Fibroblast of lung (primary cell): ENCODE measurements at regions not wholly inside any gene's neighbourhood (a gene's known extent, or its start where the extent isn't known, plus 50 kb on each side); places are given as distances from the start of the nearest gene placed in this dataset.

Source experiments
- DNase-seq, 2 donors: peaks; one replicate each; pipeline versions ENCODE4 v3.0.0 to v3.0.0-alpha.2; 2010; ENCODE audit warnings: low read depth in 2 of 2
- H2AFZ ChIP-seq: 2 replicates; pipeline ENCODE4 v1.5.1; 2012; ENCODE audit warnings: low read length, control low read depth, inconsistent platforms
- H3K27ac ChIP-seq: 2 replicates; pipeline ENCODE4 v1.5.1; 2011; ENCODE audit warnings: low read length, control low read depth; ENCODE audit not compliant: insufficient read depth
- H3K27me3 ChIP-seq: 2 replicates; pipeline ENCODE4 v1.5.1; 2011; ENCODE audit warnings: mild to moderate bottlenecking, low read length; ENCODE audit not compliant: control insufficient read depth, insufficient read depth
- H3K36me3 ChIP-seq: 2 replicates; pipeline ENCODE4 v1.5.1; 2011; ENCODE audit warnings: low read length; ENCODE audit not compliant: control insufficient read depth, insufficient read depth
- H3K4me1 ChIP-seq: 2 replicates; pipeline ENCODE4 v1.5.1; 2011; ENCODE audit warnings: low read length; ENCODE audit not compliant: control insufficient read depth, insufficient read depth; ENCODE audit errors: extremely low read depth
- H3K4me2 ChIP-seq: 2 replicates; pipeline ENCODE4 v1.5.1; 2011; ENCODE audit warnings: low read length, control low read depth; ENCODE audit not compliant: insufficient read depth; ENCODE audit errors: extremely low read depth
- H3K4me3 ChIP-seq, 4 experiments: fragments of 200-600 bp in 1 of 4; sonication (generic) in 1 of 4; replicated peaks in 1 of 4; 2 replicates each; pipeline ENCODE4 v1.5.1; 2011 to 2016; ENCODE audit warnings: low read length in 4 of 4, low read depth in 3 of 4, mild to moderate bottlenecking in 3 of 4, control low read depth in 2 of 4, inconsistent platforms in 1 of 4, mixed read lengths in 1 of 4; ENCODE audit not compliant: insufficient read depth in 1 of 4; ENCODE audit errors: control extremely low read depth in 1 of 4
- H3K79me2 ChIP-seq: 2 replicates; pipeline ENCODE4 v1.5.1; 2012; ENCODE audit warnings: mild to moderate bottlenecking, low read length, inconsistent platforms; ENCODE audit not compliant: control insufficient read depth, insufficient read depth
- H3K9ac ChIP-seq: 2 replicates; pipeline ENCODE4 v1.5.1; 2011; ENCODE audit warnings: mild to moderate bottlenecking, low read length, control low read depth; ENCODE audit not compliant: insufficient read depth
- H3K9me3 ChIP-seq: 2 replicates; pipeline ENCODE4 v1.5.1; 2012; ENCODE audit warnings: low read depth, low read length; ENCODE audit not compliant: control insufficient read depth, insufficient read depth
- H4K20me1 ChIP-seq: 2 replicates; pipeline ENCODE4 v1.5.1; 2011; ENCODE audit warnings: low read length; ENCODE audit not compliant: control insufficient read depth, insufficient read depth; ENCODE audit errors: extremely low read depth
- CTCF ChIP-seq, 2 donors: IDR thresholded peaks in 1 of 2; conservative IDR thresholded peaks in 1 of 2; 1 replicate in 1 of 2; 2 replicates in 1 of 2; pipeline ENCODE4 v1.5.1; 2011 to 2012; ENCODE audit warnings: low read length in 2 of 2, control low read depth in 1 of 2, inconsistent platforms in 1 of 2, low read depth in 1 of 2, mild to moderate bottlenecking in 1 of 2
- EZH2 ChIP-seq: IDR thresholded peaks from 2 replicates; pipeline ENCODE4 v1.5.1; 2012; ENCODE audit warnings: low read length, control low read depth, mild to moderate bottlenecking; ENCODE audit errors: missing control alignments

- Histone ChIP-seq H3K9me3 (no peaks in the 10 kb centered on the region), H3K27ac (peak overlapping the region; percentile 94), H3K9ac (peak overlapping the region; percentile 75), H3K79me2 (no peaks in the 10 kb centered on the region), H3K4me2 (peak overlapping the region; percentile 59), H3K4me1 (no peaks in the 10 kb centered on the region), H3K4me3 (peak overlapping the region; percentile 51 to 66 (median 60)), H2AFZ (peak overlapping the region; percentile 77), H4K20me1 (no peaks in the 10 kb centered on the region), H3K27me3 (no peaks in the 10 kb centered on the region), H3K36me3 (no peaks in the 10 kb centered on the region)
- DNase-seq, result peak; percentile 95 to 98
- no peak for TF ChIP-seq EZH2
- TF ChIP-seq CTCF (conservative IDR thresholded peaks at IDR 0.05 in 1 of 2, IDR thresholded peaks at IDR 0.05 in 1 of 2; ENCODE audit: low read depth in 1 of 2, low read length in 2 of 2), result peak; percentile 54 to 66
Measured at GRCh38 chrX:54639346-54640102, 109.5 kb downstream of the GNL3L start.

DNA sequence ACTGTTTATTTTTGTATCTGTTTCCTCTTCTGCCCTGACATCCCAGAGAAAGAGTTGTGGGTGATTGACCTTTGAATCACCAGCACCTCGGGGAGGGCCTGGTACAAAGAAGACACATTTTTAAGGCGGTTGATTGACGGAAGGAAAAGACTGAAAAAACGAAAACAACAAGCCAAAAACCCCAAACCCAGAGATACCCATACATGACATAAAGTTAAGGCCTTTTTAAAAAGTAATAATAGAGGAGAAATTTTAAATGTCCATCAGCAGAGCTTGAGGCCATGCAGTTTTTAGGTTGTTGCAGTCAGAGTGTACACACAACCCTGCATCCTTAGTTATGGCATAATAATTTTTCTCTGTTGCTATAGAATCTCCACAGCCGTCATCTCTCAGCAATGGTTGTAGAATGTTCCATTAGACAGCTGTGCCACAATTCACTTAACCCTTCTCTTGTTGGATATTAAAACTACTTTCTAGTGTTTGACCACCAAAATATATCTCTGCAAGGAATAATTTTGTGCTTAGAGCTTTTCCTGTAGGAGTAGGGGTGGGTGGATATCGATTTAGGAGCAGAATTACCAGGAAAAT, 110.2 kb downstream of the GNL3L start:
- no peak for DNase-seq
- peak overlapping the region; percentile 50 for H3K27ac ChIP-seq
- no peaks in the 10 kb centered on the region for H3K36me3 ChIP-seq
- H3K9me3 ChIP-seq, result no peaks in the 10 kb centered on the region
- no peaks in the 10 kb centered on the region for H3K4me1 ChIP-seq
- H3K27me3 ChIP-seq, result no peaks in the 10 kb centered on the region
- H2AFZ ChIP-seq, result peak overlapping the region; percentile 62
- TF ChIP-seq CTCF (conservative IDR thresholded peaks at IDR 0.05 in 1 of 2, IDR thresholded peaks at IDR 0.05 in 1 of 2; ENCODE audit: low read depth in 1 of 2, low read length in 2 of 2) (no peak), EZH2 (no peak)
- H3K4me3 ChIP-seq, result peak overlapping the region in 3 of 4 experiments; percentile 10 to 42 (median 31)
- no peak overlapping the region for H3K9ac ChIP-seq
- no peaks in the 10 kb centered on the region for H3K79me2 ChIP-seq
- H3K4me2 ChIP-seq, result peak overlapping the region; percentile 44
- H4K20me1 ChIP-seq, result no peaks in the 10 kb centered on the region

GRCh38 chrX:54640736-54641135, 110.7 kb downstream of the GNL3L start:
- Histone ChIP-seq H3K4me1 (no peaks in the 10 kb centered on the region), H3K36me3 (no peaks in the 10 kb centered on the region), H3K9me3 (no peaks in the 10 kb centered on the region), H3K9ac (no peak overlapping the region), H3K27me3 (no peaks in the 10 kb centered on the region), H4K20me1 (no peaks in the 10 kb centered on the region), H3K4me3 (no peak overlapping the region), H3K4me2 (no peak overlapping the region), H3K79me2 (no peaks in the 10 kb centered on the region), H2AFZ (no peak overlapping the region), H3K27ac (no peak overlapping the region)
- DNase-seq, result peak in 1 of 2 donors; percentile 25
- TF ChIP-seq CTCF (conservative IDR thresholded peaks at IDR 0.05 in 1 of 2, IDR thresholded peaks at IDR 0.05 in 1 of 2; ENCODE audit: low read depth in 1 of 2, low read length in 2 of 2), result no peak
- no peak for TF ChIP-seq EZH2
